ENCODE measurements at regions not wholly inside any gene's neighbourhood (a gene's known extent, or its start where the extent isn't known, plus 50 kb on each side); places are given as distances from the start of the nearest gene placed in this dataset.

DNA sequence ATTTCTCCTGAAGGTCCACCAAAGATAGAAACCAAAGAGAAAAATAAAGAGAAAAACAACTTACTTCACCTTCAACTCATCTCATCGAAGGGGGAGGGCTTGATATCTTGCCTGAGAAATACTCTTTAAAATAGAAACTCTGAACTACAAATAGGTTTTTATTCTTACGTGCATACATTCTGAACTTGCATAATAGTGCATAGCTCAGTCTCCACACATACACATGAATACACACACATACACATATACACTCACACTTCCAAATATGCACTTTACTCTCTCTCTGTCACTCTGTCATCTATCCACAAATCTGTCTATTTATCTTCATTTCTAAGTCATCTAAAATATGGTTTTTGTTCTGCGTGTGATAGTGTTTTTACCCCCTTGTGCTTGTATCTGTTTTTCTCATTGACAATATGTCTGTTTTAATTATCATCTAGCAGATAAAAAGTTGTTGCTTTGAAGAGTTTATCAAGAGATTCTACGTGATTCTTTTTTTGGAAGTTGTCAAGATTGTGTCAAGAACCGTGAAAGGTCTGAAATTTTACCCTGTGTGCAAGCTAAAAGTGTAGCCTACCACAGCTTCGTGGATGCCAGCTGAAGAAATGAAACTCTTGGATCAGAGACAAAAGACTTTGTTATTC, 468.8 kb downstream of the EPM2A start:
- Mint-ChIP-seq H3K27me3 (ENCODE audit: insufficient read depth, low read depth, poor library complexity) (no peaks in the 10 kb centered on the region), H3K4me3 (no peak overlapping the region), H3K9me3 (no peaks in the 10 kb centered on the region), H3K4me1 (no peaks in the 10 kb centered on the region), H3K36me3 (ENCODE audit: low read depth) (no peaks in the 10 kb centered on the region), H3K27ac (no peak overlapping the region)
- TF ChIP-seq, protein P1, sequence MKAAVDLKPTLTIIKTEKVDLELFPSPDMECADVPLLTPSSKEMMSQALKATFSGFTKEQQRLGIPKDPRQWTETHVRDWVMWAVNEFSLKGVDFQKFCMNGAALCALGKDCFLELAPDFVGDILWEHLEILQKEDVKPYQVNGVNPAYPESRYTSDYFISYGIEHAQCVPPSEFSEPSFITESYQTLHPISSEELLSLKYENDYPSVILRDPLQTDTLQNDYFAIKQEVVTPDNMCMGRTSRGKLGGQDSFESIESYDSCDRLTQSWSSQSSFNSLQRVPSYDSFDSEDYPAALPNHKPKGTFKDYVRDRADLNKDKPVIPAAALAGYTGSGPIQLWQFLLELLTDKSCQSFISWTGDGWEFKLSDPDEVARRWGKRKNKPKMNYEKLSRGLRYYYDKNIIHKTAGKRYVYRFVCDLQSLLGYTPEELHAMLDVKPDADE (IDR thresholded peaks at IDR 0.05) = no peak
- no peak for TF ChIP-seq NANOG (IDR thresholded peaks at IDR 0.05; ENCODE audit: borderline replicate concordance)
- TF ChIP-seq, protein P2, sequence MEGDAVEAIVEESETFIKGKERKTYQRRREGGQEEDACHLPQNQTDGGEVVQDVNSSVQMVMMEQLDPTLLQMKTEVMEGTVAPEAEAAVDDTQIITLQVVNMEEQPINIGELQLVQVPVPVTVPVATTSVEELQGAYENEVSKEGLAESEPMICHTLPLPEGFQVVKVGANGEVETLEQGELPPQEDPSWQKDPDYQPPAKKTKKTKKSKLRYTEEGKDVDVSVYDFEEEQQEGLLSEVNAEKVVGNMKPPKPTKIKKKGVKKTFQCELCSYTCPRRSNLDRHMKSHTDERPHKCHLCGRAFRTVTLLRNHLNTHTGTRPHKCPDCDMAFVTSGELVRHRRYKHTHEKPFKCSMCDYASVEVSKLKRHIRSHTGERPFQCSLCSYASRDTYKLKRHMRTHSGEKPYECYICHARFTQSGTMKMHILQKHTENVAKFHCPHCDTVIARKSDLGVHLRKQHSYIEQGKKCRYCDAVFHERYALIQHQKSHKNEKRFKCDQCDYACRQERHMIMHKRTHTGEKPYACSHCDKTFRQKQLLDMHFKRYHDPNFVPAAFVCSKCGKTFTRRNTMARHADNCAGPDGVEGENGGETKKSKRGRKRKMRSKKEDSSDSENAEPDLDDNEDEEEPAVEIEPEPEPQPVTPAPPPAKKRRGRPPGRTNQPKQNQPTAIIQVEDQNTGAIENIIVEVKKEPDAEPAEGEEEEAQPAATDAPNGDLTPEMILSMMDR (conservative IDR thresholded peaks at IDR 0.05; ENCODE audit: low read depth in 2 of 2) = no peak
- TF ChIP-seq, protein P3, sequence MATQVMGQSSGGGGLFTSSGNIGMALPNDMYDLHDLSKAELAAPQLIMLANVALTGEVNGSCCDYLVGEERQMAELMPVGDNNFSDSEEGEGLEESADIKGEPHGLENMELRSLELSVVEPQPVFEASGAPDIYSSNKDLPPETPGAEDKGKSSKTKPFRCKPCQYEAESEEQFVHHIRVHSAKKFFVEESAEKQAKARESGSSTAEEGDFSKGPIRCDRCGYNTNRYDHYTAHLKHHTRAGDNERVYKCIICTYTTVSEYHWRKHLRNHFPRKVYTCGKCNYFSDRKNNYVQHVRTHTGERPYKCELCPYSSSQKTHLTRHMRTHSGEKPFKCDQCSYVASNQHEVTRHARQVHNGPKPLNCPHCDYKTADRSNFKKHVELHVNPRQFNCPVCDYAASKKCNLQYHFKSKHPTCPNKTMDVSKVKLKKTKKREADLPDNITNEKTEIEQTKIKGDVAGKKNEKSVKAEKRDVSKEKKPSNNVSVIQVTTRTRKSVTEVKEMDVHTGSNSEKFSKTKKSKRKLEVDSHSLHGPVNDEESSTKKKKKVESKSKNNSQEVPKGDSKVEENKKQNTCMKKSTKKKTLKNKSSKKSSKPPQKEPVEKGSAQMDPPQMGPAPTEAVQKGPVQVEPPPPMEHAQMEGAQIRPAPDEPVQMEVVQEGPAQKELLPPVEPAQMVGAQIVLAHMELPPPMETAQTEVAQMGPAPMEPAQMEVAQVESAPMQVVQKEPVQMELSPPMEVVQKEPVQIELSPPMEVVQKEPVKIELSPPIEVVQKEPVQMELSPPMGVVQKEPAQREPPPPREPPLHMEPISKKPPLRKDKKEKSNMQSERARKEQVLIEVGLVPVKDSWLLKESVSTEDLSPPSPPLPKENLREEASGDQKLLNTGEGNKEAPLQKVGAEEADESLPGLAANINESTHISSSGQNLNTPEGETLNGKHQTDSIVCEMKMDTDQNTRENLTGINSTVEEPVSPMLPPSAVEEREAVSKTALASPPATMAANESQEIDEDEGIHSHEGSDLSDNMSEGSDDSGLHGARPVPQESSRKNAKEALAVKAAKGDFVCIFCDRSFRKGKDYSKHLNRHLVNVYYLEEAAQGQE (IDR thresholded peaks at IDR 0.05; ENCODE audit: unreplicated experiment) = no peak
- no peak for TF ChIP-seq POLR2AphosphoS5 (IDR thresholded peaks at IDR 0.05; ENCODE audit: low read depth)
- no peak for TF ChIP-seq CREB1 (CRISPR knock-in tag; IDR thresholded peaks at IDR 0.05; ENCODE audit: low read depth)
- no peak for TF ChIP-seq ZNF331 (CRISPR knock-in tag; IDR thresholded peaks at IDR 0.05; ENCODE audit: low read depth)
- ATAC-seq = no peak
- no peaks in the 10 kb centered on the region for H3K27me3 ChIP-seq (ENCODE audit: insufficient read depth)
- no peaks in the 10 kb centered on the region for H3F3A ChIP-seq (replicated peaks; ENCODE audit: low read depth)
- H3K4me3 ChIP-seq = no peak overlapping the region
- no peaks in the 10 kb centered on the region for H4K20me1 ChIP-seq (replicated peaks; ENCODE audit: insufficient read depth)
- no peak overlapping the region for H3K27ac ChIP-seq (ENCODE audit: low read depth)
- no peak for DNase-seq (ENCODE audit: low spot score)
- H3K4me1 ChIP-seq (ENCODE audit: insufficient read depth) = no peaks in the 10 kb centered on the region; the same call in 1 of the 2 replicates
- H3K36me3 ChIP-seq (ENCODE audit: insufficient read depth) = no peaks in the 10 kb centered on the region
- no peak overlapping the region for H3K4me2 ChIP-seq
- no peak overlapping the region for H2AFZ ChIP-seq
- no peaks in the 10 kb centered on the region for H3K9me2 ChIP-seq (ENCODE audit: insufficient read depth)
- no peaks in the 10 kb centered on the region for H3K79me2 ChIP-seq (replicated peaks; ENCODE audit: insufficient read depth)

Measured in GM23338 (cell line).